ENCODE measurements at regions not wholly inside any gene's neighbourhood (a gene's known extent, or its start where the extent isn't known, plus 50 kb on each side); places are given as distances from the start of the nearest gene placed in this dataset.

- no peak for DNase-seq (ENCODE audit: low spot score)
Measured at GRCh38 chr3:193962986-193963685, 172.8 kb upstream of the HES1 start.

DNA sequence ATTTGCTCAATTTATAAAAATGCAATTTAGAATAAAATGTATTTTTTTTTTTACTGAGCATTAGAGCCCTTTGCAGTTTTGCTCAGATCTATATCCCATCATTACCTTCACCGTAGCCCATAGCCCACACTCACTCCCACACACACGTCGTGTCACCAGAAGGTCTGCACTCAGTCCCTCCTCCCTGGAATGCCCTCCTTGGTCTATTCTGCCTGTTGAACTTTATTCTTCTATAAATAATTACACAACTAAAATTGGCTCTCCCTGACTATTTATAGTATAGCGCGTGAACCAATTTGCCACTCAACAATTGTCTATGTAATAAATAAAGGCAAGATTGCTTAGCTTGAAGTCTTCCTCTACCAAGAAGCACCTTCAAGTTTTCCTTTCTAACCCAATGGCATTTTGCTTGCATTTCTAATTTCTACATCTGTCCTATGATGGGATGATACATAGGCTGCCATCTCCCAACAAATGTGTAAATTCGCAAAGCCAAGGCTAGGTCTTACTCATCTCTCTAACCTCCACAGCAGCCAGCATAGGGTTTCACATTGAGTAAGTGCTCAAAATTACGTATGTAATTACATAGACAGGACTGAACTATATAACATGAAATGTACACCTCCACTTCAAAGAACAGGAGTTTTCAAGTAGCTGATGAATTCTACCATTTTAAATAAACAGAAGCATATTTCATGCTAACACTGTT, 172.0 kb upstream of the HES1 start:
- DNase-seq (ENCODE audit: low spot score): no peak

GRCh38 chr3:193964517-193964880, 171.4 kb upstream of the HES1 start:
- no peak for DNase-seq (ENCODE audit: low spot score)

DNA sequence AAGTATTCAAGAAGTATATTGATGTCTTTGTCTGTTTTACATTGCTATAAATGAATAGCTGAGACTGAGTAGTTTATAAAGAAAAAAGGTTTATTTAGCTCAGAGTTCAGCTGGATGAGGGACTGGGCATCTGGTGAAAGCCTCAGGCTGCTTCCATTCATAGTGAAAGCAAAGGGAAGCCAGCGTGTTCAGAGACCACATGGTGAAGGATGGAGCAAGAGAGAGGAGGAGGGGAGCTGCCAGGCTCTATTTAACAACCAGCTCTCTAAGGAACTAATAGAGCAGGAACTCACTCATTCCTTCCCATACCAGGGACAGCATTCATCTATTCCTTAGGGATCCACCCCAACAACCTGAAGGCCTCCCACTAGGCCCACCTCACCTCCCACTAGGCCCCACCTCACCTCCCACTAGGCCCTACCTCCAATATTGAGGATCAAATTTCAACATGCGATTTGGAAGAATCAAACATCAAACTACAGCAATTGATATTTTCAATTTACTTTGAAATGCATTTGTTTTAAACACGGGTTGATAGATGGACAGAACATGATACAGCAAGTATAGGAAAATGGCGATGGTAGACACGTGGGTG, 167.5 kb upstream of the HES1 start:
- DNase-seq (ENCODE audit: low spot score): no peak

GRCh38 chr3:193970131-193970772, 165.7 kb upstream of the HES1 start:
- DNase-seq (ENCODE audit: low spot score): peak; percentile 68

- no peak for DNase-seq (ENCODE audit: low spot score)
Measured at GRCh38 chr3:193970773-193971206, 165.2 kb upstream of the HES1 start.

GRCh38 chr3:193971261-193971751, 164.6 kb upstream of the HES1 start:
- no peak for DNase-seq (ENCODE audit: low spot score)

GRCh38 chr3:193971966-193972365, 164.0 kb upstream of the HES1 start:
- no peak for DNase-seq (ENCODE audit: low spot score)

DNA sequence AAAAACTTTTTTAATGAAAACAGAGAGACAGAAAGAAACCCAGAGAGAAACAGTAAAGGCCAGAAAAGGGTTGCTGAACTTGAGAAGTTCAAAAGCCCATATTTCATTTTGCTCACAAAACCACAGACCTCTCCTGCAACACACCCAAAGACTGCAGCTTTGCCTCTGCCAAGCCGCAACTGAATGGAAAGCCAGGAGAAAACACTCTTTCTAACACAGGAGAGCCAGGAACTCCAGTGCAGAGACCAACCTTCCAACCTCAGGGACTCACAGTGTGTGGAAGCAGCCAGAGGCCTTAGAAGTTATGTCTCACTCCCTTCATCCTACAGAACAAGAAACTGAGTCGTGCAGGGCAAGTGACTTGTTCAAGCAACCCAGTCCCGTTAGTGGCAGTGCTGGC, 163.1 kb upstream of the HES1 start:
- no peak for DNase-seq (ENCODE audit: low spot score)

- DNase-seq (ENCODE audit: low spot score): no peak
Measured at GRCh38 chr3:193974191-193974652, 161.7 kb upstream of the HES1 start.

DNA sequence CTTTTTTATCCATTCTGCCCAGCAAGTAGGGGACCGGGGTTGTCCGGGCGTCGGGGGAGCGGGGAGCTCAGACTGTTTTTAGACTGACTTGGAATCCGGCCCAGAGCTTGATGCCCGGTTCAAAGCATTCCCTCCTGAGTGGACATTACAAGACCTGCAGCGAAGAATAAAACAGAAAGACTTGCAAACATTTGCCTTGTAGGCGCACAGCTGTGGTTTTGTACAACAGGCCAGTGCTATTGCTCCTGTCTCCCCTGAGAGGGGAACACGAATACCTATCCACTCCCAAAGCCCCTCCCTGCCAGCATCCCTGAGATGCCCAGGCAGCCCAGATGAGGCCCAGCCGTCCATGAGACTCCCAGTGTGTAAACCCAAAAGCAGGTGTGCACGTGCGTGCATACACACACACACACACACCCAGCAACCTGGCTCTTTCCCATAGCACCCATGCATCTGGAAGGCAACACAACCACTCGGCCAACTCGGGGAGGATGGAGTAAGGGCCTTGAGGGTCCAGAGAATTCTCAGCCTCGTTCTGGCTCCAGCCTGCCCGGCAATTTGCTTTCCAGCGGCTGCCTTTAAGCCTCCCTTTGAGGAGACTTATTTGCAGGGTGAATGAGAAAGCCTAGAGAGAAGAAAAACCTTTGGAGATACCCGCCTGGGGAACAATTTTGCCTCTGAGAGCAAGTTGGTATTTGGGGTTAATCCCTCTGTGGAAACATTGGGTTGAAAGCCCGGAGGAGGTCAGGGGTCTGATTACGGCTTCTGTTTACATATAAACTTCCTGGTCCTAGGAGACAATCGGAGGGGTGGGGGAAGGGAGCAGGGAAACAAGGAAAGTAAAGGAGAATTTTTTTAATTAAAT, 161.0 kb upstream of the HES1 start:
- peak; percentile 72 for DNase-seq (ENCODE audit: low spot score)

DNA sequence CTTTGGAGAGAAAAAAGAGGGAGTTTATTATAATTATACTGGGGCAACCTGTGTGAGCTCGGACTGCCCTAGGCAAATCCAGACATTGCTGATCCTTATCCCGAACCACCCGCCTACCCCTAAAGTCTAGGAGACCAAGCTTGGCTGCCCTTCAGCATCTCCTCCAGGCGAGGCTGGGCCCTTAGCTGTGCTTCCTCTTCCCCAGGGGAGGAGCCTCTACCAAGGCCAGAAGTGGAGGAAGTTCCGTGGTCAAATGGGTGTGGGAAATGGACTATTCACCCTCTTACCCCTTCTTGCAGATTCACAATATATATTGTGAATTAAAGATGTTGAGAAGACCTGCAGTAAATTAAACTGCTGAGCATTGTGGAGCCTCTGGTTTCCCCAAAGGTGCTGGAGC, 158.3 kb upstream of the HES1 start:
- no peak for DNase-seq (ENCODE audit: low spot score)

- no peak for DNase-seq (ENCODE audit: low spot score)
Measured at GRCh38 chr3:193978030-193978429, 157.9 kb upstream of the HES1 start.

DNA sequence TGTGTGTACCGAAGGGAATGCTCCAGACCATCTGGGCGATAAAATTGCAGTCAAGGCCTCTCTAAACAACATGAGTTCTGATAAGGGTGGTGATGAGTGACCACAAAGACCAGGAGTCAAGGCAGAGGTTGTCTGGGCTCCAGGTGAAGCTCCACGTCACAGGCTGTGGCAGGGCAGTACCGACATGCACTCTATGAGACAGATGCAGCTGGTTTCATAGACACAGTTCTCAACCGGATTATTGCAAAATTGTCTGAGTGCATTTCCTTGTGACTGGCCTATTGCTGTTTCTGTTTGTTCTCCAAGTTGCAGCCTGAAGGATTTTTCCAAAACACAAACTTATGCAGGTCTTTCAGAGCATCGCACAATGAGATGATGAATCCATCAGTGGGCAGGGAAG, 157.5 kb upstream of the HES1 start:
- no peak for DNase-seq (ENCODE audit: low spot score)

GRCh38 chr3:193980326-193980725, 155.6 kb upstream of the HES1 start:
- no peak for DNase-seq (ENCODE audit: low spot score)

- no peak for DNase-seq (ENCODE audit: low spot score)
Measured at GRCh38 chr3:193980905-193981304, 155.0 kb upstream of the HES1 start.

DNA sequence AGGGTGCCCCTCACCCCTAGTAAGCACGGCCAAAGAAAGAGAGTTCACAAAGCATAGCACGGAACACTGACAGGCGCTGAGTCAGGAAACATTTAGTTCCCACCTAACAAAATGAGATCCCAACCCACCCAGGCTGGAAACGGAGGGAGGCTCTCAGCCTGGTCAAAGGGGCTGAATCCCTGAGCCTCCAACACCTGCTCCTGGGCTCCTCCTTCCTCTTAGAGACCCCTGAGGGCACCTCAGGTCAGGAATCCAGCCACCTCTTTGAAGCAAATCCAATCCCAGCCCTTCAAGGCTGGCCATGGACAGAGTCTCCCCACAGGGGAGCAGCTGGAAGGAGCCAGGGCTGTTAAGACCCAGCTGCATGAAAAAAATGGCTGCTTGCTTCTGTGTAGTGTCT, 154.4 kb upstream of the HES1 start:
- no peak for DNase-seq (ENCODE audit: low spot score)

- DNase-seq (ENCODE audit: low spot score): no peak
Measured at GRCh38 chr3:193982258-193982659, 153.7 kb upstream of the HES1 start.

GRCh38 chr3:193983846-193984818, 151.8 kb upstream of the HES1 start:
- no peak for DNase-seq (ENCODE audit: low spot score)

DNA sequence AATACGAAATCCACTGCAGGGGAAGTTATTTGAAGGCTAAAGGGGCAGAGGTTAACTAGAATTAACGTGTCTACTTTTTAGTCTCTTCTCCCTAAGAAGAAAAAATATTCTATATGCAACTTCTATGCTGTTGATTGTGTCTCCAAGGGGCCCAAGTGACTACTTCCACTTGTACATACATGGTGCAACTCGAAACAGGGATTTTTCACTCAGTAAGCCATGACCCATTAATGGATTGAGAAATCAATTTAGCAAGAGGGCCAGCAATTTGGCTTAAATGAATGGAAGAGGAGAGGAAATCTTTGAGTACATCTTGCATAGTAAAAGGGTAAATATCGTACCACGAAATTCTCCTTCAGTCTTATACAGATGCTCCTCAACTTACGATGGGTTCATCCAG, 151.1 kb upstream of the HES1 start:
- no peak for DNase-seq (ENCODE audit: low spot score)

GRCh38 chr3:193987186-193987585, 148.8 kb upstream of the HES1 start:
- DNase-seq (ENCODE audit: low spot score): no peak

All from HuH-7 (cell line).